HCT116 (cell line): ENCODE measurements at regions not wholly inside any gene's neighbourhood (a gene's known extent, or its start where the extent isn't known, plus 50 kb on each side); places are given as distances from the start of the nearest gene placed in this dataset.

Experiments used
- ATAC-seq: fragments of 200-7000 bp; cut with Tn5 transposase; 2 replicates; pipeline ENCODE4 v1.9.1; 2020; ENCODE audit warnings: mild to moderate bottlenecking, moderate library complexity
- BruUV-seq: library from RNA; stranded (reverse); fragments of 400-500 nt; replicated peaks from 2 replicates; lab custom pipeline; 2021; lab: Mats Ljungman, UMichigan
- CTCF ChIA-PET: fragments of 300-600 bp; sonication (Branson Sonifier 250); formaldehyde crosslinking; loops from one replicate; lab custom pipeline; 2021; ENCODE audit warnings: antibody characterized with exemption; lab: Charles Lee
- POLR2A ChIA-PET: fragments of 300-600, 350-600 bp; sonication (Branson Sonifier 250); formaldehyde crosslinking; loops from one replicate; lab custom pipeline; 2021; ENCODE audit warnings: antibody characterized with exemption; lab: Charles Lee
- RAD21 ChIA-PET, 2 experiments: fragments of 300-600 bp; sonication (Branson Sonifier 250); formaldehyde crosslinking; loops; one replicate each; lab custom pipeline; 2023; ENCODE audit warnings: low total read pairs in 2 of 2; ENCODE audit not compliant: uncharacterized antibody in 2 of 2, unreplicated experiment in 2 of 2, low non-redundant PET in 1 of 2; lab: Charles Lee
- DNase-seq: peaks from one replicate; pipeline ENCODE4 v3.0.0-alpha.2; 2010; ENCODE audit warnings: low read depth, low spot score
- H2AFZ ChIP-seq: fragments of 200-600 bp; shearing (Covaris generic), sonication (generic); 2 replicates; pipeline ENCODE4 v1.6.1; 2017; ENCODE audit warnings: low read depth, mixed run types, mixed read lengths, antibody characterized with exemption, low read length; ENCODE audit not compliant: poor library complexity, severe bottlenecking
- H3K27ac ChIP-seq: 2 replicates; pipeline ENCODE4 v1.5.1; 2012; ENCODE audit warnings: low read depth, low read length
- H3K27me3 ChIP-seq: fragments of 200-600 bp; sonication (generic); 2 replicates; pipeline ENCODE4 v1.6.1; 2016; ENCODE audit warnings: mixed run types, low read length, mixed read lengths; ENCODE audit not compliant: insufficient read depth
- H3K36me3 ChIP-seq, 2 experiments: fragments of 200-500 bp in 1 of 2; fragments of 200-600 bp in 1 of 2; sonication (Bioruptor generic) in 1 of 2; sonication (generic) in 1 of 2; 2 replicates each; pipeline versions ENCODE4 v1.5.1 to v1.6.1; 2014 to 2016; ENCODE audit warnings: low read length in 2 of 2, inconsistent platforms in 1 of 2, mixed read lengths in 1 of 2, mixed run types in 1 of 2; ENCODE audit not compliant: insufficient read depth in 2 of 2, control insufficient read depth in 1 of 2
- H3K4me1 ChIP-seq, 2 experiments: fragments of 200-600 bp in 1 of 2; sonication (generic) in 1 of 2; 2 replicates each; pipeline versions ENCODE4 v1.5.1 to v1.6.1; 2012 to 2017; ENCODE audit warnings: low read length in 2 of 2, inconsistent platforms in 1 of 2, mild to moderate bottlenecking in 1 of 2, mixed read lengths in 1 of 2, mixed run types in 1 of 2, moderate library complexity in 1 of 2; ENCODE audit not compliant: insufficient read depth in 2 of 2, control insufficient read depth in 1 of 2
- H3K4me2 ChIP-seq: fragments of 200-600 bp; sonication (generic); 2 replicates; pipeline ENCODE4 v1.6.1; 2017; ENCODE audit warnings: mixed run types, low read length, mixed read lengths
- H3K4me3 ChIP-seq, 2 experiments: fragments of 200-600 bp in 1 of 2; sonication (generic) in 1 of 2; replicated peaks in 1 of 2; 2 replicates each; pipeline ENCODE4 v1.5.1; 2011 to 2016; ENCODE audit warnings: low read length in 2 of 2, control low read depth in 1 of 2, low read depth in 1 of 2, mild to moderate bottlenecking in 1 of 2, mixed read lengths in 1 of 2, mixed run types in 1 of 2
- H3K79me2 ChIP-seq: fragments of 200-600 bp; sonication (generic); 2 replicates; pipeline ENCODE4 v1.6.1; 2017; ENCODE audit warnings: mild to moderate bottlenecking, mixed run types, low read length, moderate library complexity, mixed read lengths; ENCODE audit not compliant: insufficient read depth
- H3K9ac ChIP-seq: fragments of 200-600 bp; sonication (generic); 2 replicates; pipeline ENCODE4 v1.6.1; 2016; ENCODE audit warnings: low read length, mixed read lengths
- H3K9me2 ChIP-seq: fragments of 200-600 bp; sonication (generic), shearing (Covaris generic); 2 replicates; pipeline ENCODE4 v1.6.1; 2017; ENCODE audit warnings: mixed run types, mild to moderate bottlenecking, moderate library complexity; ENCODE audit not compliant: insufficient read depth
- H3K9me3 ChIP-seq, 2 experiments: fragments of 200-500 bp in 1 of 2; fragments of 200-600 bp in 1 of 2; sonication (Bioruptor generic) in 1 of 2; sonication (generic) in 1 of 2; 2 replicates each; pipeline ENCODE4 v1.6.1; 2014 to 2017; ENCODE audit warnings: low read length in 2 of 2, mixed read lengths in 2 of 2, inconsistent platforms in 1 of 2, low read depth in 1 of 2, mild to moderate bottlenecking in 1 of 2, mixed run types in 1 of 2, moderate library complexity in 1 of 2; ENCODE audit not compliant: control insufficient read depth in 1 of 2, insufficient read depth in 1 of 2
- H4K20me1 ChIP-seq: fragments of 200-600 bp; sonication (generic), shearing (Covaris generic); 2 replicates; pipeline ENCODE4 v1.6.1; 2017; ENCODE audit warnings: mixed run types, mild to moderate bottlenecking, moderate library complexity; ENCODE audit not compliant: insufficient read depth
- CBX3 ChIP-seq: IDR thresholded peaks from 2 replicates; pipeline ENCODE4 v1.6.1; 2012; ENCODE audit warnings: low read depth
- EGR1 ChIP-seq: IDR thresholded peaks from 2 replicates; pipeline ENCODE4 v1.6.1; 2012; ENCODE audit warnings: low read depth
- FOSL1 ChIP-seq: IDR thresholded peaks from 2 replicates; pipeline ENCODE4 v1.6.1; 2012; ENCODE audit warnings: low read depth
- JUND ChIP-seq: IDR thresholded peaks from 2 replicates; pipeline ENCODE4 v1.6.1; 2012
- POLR2A ChIP-seq: IDR thresholded peaks from 2 replicates; pipeline ENCODE4 v1.7.0; 2011; ENCODE audit warnings: borderline replicate concordance; ENCODE audit not compliant: insufficient read depth, insufficient read length; ENCODE audit errors: extremely low read depth
- POLR2AphosphoS5 ChIP-seq: IDR thresholded peaks from 2 replicates; pipeline ENCODE4 v1.6.1; 2011; ENCODE audit warnings: mild to moderate bottlenecking, low read depth, low read length, moderate library complexity
- SIN3A ChIP-seq: IDR thresholded peaks from 2 replicates; pipeline ENCODE4 v1.6.1; 2012; ENCODE audit warnings: low read depth
- SP1 ChIP-seq: IDR thresholded peaks from 2 replicates; pipeline ENCODE4 v1.6.1; 2012; ENCODE audit warnings: low read depth
- SRF ChIP-seq: IDR thresholded peaks from 2 replicates; pipeline ENCODE4 v1.6.1; 2012; ENCODE audit warnings: low read depth
- YY1 ChIP-seq: IDR thresholded peaks from 2 replicates; pipeline ENCODE4 v1.6.1; 2011; ENCODE audit warnings: low read length, low read depth, moderate library complexity, mild to moderate bottlenecking; ENCODE audit not compliant: insufficient replicate concordance; ENCODE audit errors: extremely low read depth
- ZNF274 ChIP-seq: fragments of 200-500 bp; sonication (Bioruptor generic); IDR thresholded peaks from 2 replicates; pipeline ENCODE4 v1.6.1; 2014; ENCODE audit warnings: mild to moderate bottlenecking, low read depth, low read length, inconsistent platforms
- intact Hi-C: fragments of 100-400 bp; cut with micrococcal nuclease; formaldehyde crosslinking; loops from 2 replicates; pipeline ENCODE4 v1.10.0; 2022
- TF ChIP-seq, protein P1 (sequence below): IDR thresholded peaks from 2 replicates; pipeline ENCODE4 v1.6.1; 2012
- TF ChIP-seq, protein P2 (sequence below): IDR thresholded peaks from 2 replicates; pipeline ENCODE4 v1.6.1; 2012

DNA sequence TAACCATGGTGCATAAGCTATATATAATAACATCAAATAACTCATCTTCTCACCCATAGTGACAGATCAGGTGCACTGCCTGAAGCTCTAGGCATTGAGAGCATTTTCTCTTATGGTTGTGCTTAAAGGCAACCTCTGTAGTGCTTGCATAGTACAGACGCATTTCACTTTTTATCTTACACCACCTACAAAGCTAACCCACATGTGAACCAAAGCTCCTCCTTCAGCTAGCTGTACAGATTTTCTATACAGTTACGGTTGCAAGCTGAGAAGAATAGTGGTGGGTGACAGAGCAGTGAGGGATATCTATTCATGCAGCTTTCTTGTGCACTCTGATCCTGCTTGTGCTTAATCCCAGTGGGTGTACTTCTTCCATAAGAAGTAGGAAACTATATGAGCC lies 1525.2 kb downstream of the STIM2 start:
- Histone ChIP-seq H3K4me2 (no peak overlapping the region), H3K9ac (no peak overlapping the region), H3K9me2 (no peaks in the 10 kb centered on the region), H3K9me3 (no peaks in the 10 kb centered on the region), H3K79me2 (no peaks in the 10 kb centered on the region), H3K36me3 (no peaks in the 10 kb centered on the region), H3K27me3 (no peaks in the 10 kb centered on the region), H2AFZ (no peak overlapping the region), H4K20me1 (no peaks in the 10 kb centered on the region), H3K4me1 (no peaks in the 10 kb centered on the region), H3K27ac (no peak overlapping the region), H3K4me3 (no peak overlapping the region)
- ChIA-PET RAD21 (no interaction called here), CTCF (no interaction called here), POLR2A (no interaction called here)
- intact Hi-C loops, result no loop called here
- no TSS peak for BruUV-seq
- TF ChIP-seq, protein P1, sequence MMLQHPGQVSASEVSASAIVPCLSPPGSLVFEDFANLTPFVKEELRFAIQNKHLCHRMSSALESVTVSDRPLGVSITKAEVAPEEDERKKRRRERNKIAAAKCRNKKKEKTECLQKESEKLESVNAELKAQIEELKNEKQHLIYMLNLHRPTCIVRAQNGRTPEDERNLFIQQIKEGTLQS, result no peak
- no peak for TF ChIP-seq EGR1
- no peak for TF ChIP-seq CBX3
- no peak for TF ChIP-seq ZNF274
- TF ChIP-seq, protein P2, sequence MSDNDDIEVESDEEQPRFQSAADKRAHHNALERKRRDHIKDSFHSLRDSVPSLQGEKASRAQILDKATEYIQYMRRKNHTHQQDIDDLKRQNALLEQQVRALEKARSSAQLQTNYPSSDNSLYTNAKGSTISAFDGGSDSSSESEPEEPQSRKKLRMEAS, result no peak
- TF ChIP-seq SIN3A, result no peak
- TF ChIP-seq FOSL1, result no peak
- TF ChIP-seq SP1, result no peak
- TF ChIP-seq JUND, result no peak
- TF ChIP-seq POLR2A, result no peak
- no peak for TF ChIP-seq POLR2AphosphoS5
- ATAC-seq, result no peak
- no peak for DNase-seq

GRCh38 chr4:28386776-28387175 lies 1526.1 kb downstream of the STIM2 start:
- no TSS peak for BruUV-seq
- no peak for TF ChIP-seq SRF
- no peak for TF ChIP-seq ZNF274
- TF ChIP-seq YY1, result no peak
- TF ChIP-seq, all 23 proteins: peak for 0

More at GRCh38 chr4:28386776-28387175, 1526.1 kb downstream of the STIM2 start:
- Histone ChIP-seq H4K20me1 (no peaks in the 10 kb centered on the region), H3K79me2 (no peaks in the 10 kb centered on the region), H3K9me3 (no peaks in the 10 kb centered on the region), H3K4me3 (no peak overlapping the region), H3K9me2 (no peaks in the 10 kb centered on the region), H3K27me3 (no peaks in the 10 kb centered on the region), H3K4me1 (no peaks in the 10 kb centered on the region), H2AFZ (no peak overlapping the region), H3K4me2 (no peak overlapping the region), H3K9ac (no peak overlapping the region), H3K27ac (no peak overlapping the region), H3K36me3 (no peaks in the 10 kb centered on the region)
- no peak for DNase-seq
- ChIA-PET POLR2A (no interaction called here), CTCF (no interaction called here), RAD21 (no interaction called here)
- intact Hi-C loops, result no loop called here
- ATAC-seq, result no peak
